GM12878 (cell line): ENCODE measurements at regions not wholly inside any gene's neighbourhood (a gene's known extent, or its start where the extent isn't known, plus 50 kb on each side); places are given as distances from the start of the nearest gene placed in this dataset.

Experiments
- ATAC-seq: fragments of 200-7000 bp; cut with Tn5 transposase; 3 replicates; pipeline ENCODE4 v1.9.1; 2020; ENCODE audit warnings: mild to moderate bottlenecking, moderate library complexity
- BruUV-seq: library from RNA; stranded (reverse); fragments of 400-500 nt; replicated peaks from 2 replicates; lab custom pipeline; 2021; lab: Mats Ljungman, UMichigan
- CTCF ChIA-PET: fragments of 300-600 bp; sonication (Branson Sonifier 250); formaldehyde crosslinking; extraction: SDS; loops from one replicate; lab custom pipeline; 2021; ENCODE audit warnings: inconsistent platforms; lab: Yijun Ruan, JAX
- POLR2A ChIA-PET: fragments of 350-600 bp; formaldehyde crosslinking; extraction: SDS; loops from one replicate; lab custom pipeline; 2021; ENCODE audit warnings: inconsistent platforms; lab: Charles Lee
- RAD21 ChIA-PET: fragments of 300-600 bp; sonication (Branson Sonifier 250); formaldehyde crosslinking; loops from one replicate; lab custom pipeline; 2023; ENCODE audit warnings: antibody characterized with exemption; ENCODE audit not compliant: unreplicated experiment; lab: Charles Lee
- SMC1A ChIA-PET: fragments of 300-600 bp; sonication (Branson Sonifier 250); formaldehyde crosslinking; loops from one replicate; lab custom pipeline; 2023; ENCODE audit not compliant: unreplicated experiment, uncharacterized antibody; lab: Charles Lee
- DNase-seq: peaks from one replicate; pipeline ENCODE4 v3.0.0-alpha.2; 2011; ENCODE audit warnings: low read depth, low spot score
- FAIRE-seq: peaks from 3 replicates; lab custom pipeline; 2011; peaks lifted over from hg19 to GRCh38; lab: Jason Lieb, UNC
- H2AFZ ChIP-seq: 2 replicates; pipeline ENCODE4 v1.6.0; 2011; ENCODE audit warnings: low read depth, low read length, control low read depth; ENCODE audit not compliant: control insufficient read depth
- H3K27ac ChIP-seq: 2 replicates; pipeline ENCODE4 v1.5.1; 2011; ENCODE audit warnings: control low read depth; ENCODE audit not compliant: control insufficient read depth, insufficient read depth
- H3K27me3 ChIP-seq, 2 experiments: replicated peaks in 1 of 2; 2 replicates each; pipeline versions ENCODE4 v1.6.0 to v1.6.1; 2011; ENCODE audit warnings: low read length in 1 of 2; ENCODE audit not compliant: control insufficient read depth in 2 of 2, insufficient read depth in 2 of 2
- H3K36me3 ChIP-seq, 2 experiments: 2 replicates each; pipeline ENCODE4 v1.5.1; 2011; ENCODE audit warnings: low read length in 1 of 2; ENCODE audit not compliant: control insufficient read depth in 2 of 2, insufficient read depth in 2 of 2
- H3K4me1 ChIP-seq: 2 replicates; pipeline ENCODE4 v1.6.1; 2011; ENCODE audit warnings: mild to moderate bottlenecking, low read length, moderate library complexity, mixed read lengths; ENCODE audit not compliant: control insufficient read depth, insufficient read depth
- H3K4me2 ChIP-seq: 2 replicates; pipeline ENCODE4 v1.6.0; 2011; ENCODE audit warnings: control low read depth; ENCODE audit not compliant: control insufficient read depth, insufficient read depth
- H3K4me3 ChIP-seq: fragments of 200-600 bp; sonication (generic); 2 replicates; pipeline ENCODE4 v1.5.1; 2016
- H3K79me2 ChIP-seq: 2 replicates; pipeline ENCODE4 v1.6.0; 2011; ENCODE audit warnings: low read length; ENCODE audit not compliant: control insufficient read depth, insufficient read depth
- H3K9ac ChIP-seq: 2 replicates; pipeline ENCODE4 v1.8.0; 2011; ENCODE audit warnings: low read length, control low read depth, mixed read lengths; ENCODE audit not compliant: control insufficient read depth, insufficient read depth
- H3K9me3 ChIP-seq: replicated peaks from 3 replicates; pipeline ENCODE4 v1.5.1; 2011; ENCODE audit warnings: mild to moderate bottlenecking, low read length; ENCODE audit not compliant: control insufficient read depth, insufficient read depth
- H4K20me1 ChIP-seq: 2 replicates; pipeline ENCODE4 v1.6.0; 2011; ENCODE audit not compliant: control insufficient read depth, insufficient read depth
- CBFB ChIP-seq: IDR thresholded peaks from 2 replicates; pipeline ENCODE4 v1.6.1; 2016; ENCODE audit warnings: antibody characterized with exemption, low read depth
- GATAD2B ChIP-seq: fragments of 450-650 bp; conservative IDR thresholded peaks from 2 replicates; pipeline ENCODE4 v1.6.1; 2017; ENCODE audit warnings: low read depth, mild to moderate bottlenecking, moderate library complexity
- JUNB ChIP-seq: IDR thresholded peaks from 2 replicates; pipeline ENCODE4 v1.6.1; 2016; ENCODE audit warnings: antibody characterized with exemption, mild to moderate bottlenecking
- MXI1 ChIP-seq: fragments of 150-350 bp; IDR thresholded peaks from 2 replicates; pipeline ENCODE4 v1.6.1; 2011; ENCODE audit warnings: low read depth, mild to moderate bottlenecking, inconsistent platforms, low read length, improper control_type of control experiment
- PAX5 ChIP-seq: IDR thresholded peaks from 2 replicates; pipeline ENCODE4 v1.6.1; 2011; ENCODE audit warnings: low read depth, low read length, borderline replicate concordance
- SMAD5 ChIP-seq: IDR thresholded peaks from 2 replicates; pipeline ENCODE4 v1.6.1; 2016; ENCODE audit warnings: antibody characterized with exemption, low read depth
- TARDBP ChIP-seq: IDR thresholded peaks from 2 replicates; pipeline ENCODE4 v1.6.1; 2016; ENCODE audit warnings: borderline replicate concordance
- TBL1XR1 ChIP-seq: IDR thresholded peaks from 2 replicates; pipeline ENCODE4 v1.6.1; 2012; ENCODE audit warnings: low read depth, low read length, improper control_type of control experiment
- ZBED1 ChIP-seq: IDR thresholded peaks from 2 replicates; pipeline ENCODE4 v1.6.1; 2016; ENCODE audit warnings: borderline replicate concordance
- ZNF274 ChIP-seq: IDR thresholded peaks from one replicate; pipeline ENCODE4 v1.8.0; 2011; ENCODE audit not compliant: insufficient read length, insufficient read depth
- WGBS: methylation state at CpG from one replicate; pipeline ENCODE4 v1.1.6; 2016; ENCODE audit warnings: low lambda C conversion rate; ENCODE audit not compliant: insufficient replicate concordance, insufficient coverage; ENCODE audit errors: missing lambda C conversion rate; 5-methylcytosine and 5-hydroxymethylcytosine counted together
- in situ Hi-C: fragments of 300-500 bp; cut with MboI; formaldehyde crosslinking; loops from 9 replicates; pipeline ENCODE4 v1.14.3; 2018; ENCODE audit warnings: mixed read lengths
- intact Hi-C: fragments of 100-400 bp; cut with micrococcal nuclease; formaldehyde crosslinking; loops from one replicate; pipeline ENCODE4 v1.14.2; 2022; ENCODE audit not compliant: unreplicated experiment
- TF ChIP-seq, protein P1 (sequence below): fragments of 450-650 bp; IDR thresholded peaks from 2 replicates; pipeline ENCODE4 v1.6.1; 2018; ENCODE audit warnings: mild to moderate bottlenecking, low read depth, moderate library complexity; ENCODE audit not compliant: partially characterized antibody
- TF ChIP-seq, protein P2 (sequence below): IDR thresholded peaks from 2 replicates; pipeline ENCODE4 v1.6.1; 2012; ENCODE audit warnings: low read depth, low read length, improper control_type of control experiment
- TF ChIP-seq, protein P3 (sequence below): fragments of 450-650 bp; formaldehyde crosslinking; IDR thresholded peaks from 2 replicates; pipeline ENCODE4 v1.5.0; 2022; ENCODE audit warnings: mild to moderate bottlenecking, missing genetic modification characterization
- TF ChIP-seq, protein P4 (sequence below): fragments of 450-650 bp; IDR thresholded peaks from 2 replicates; pipeline ENCODE4 v1.6.1; 2014; ENCODE audit warnings: mild to moderate bottlenecking
- TF ChIP-seq, protein P5 (sequence below), 3 experiments: IDR thresholded peaks in 2 of 3; conservative IDR thresholded peaks in 1 of 3; 2 replicates each; pipeline ENCODE4 v1.5.1; 2011; ENCODE audit warnings: low read depth in 3 of 3, low read length in 3 of 3, mild to moderate bottlenecking in 3 of 3, control low read depth in 2 of 3, moderate library complexity in 2 of 3, inconsistent platforms in 1 of 3, mixed read lengths in 1 of 3; ENCODE audit not compliant: control insufficient read depth in 2 of 3, insufficient read depth in 1 of 3; ENCODE audit errors: extremely low read depth in 1 of 3

DNA sequence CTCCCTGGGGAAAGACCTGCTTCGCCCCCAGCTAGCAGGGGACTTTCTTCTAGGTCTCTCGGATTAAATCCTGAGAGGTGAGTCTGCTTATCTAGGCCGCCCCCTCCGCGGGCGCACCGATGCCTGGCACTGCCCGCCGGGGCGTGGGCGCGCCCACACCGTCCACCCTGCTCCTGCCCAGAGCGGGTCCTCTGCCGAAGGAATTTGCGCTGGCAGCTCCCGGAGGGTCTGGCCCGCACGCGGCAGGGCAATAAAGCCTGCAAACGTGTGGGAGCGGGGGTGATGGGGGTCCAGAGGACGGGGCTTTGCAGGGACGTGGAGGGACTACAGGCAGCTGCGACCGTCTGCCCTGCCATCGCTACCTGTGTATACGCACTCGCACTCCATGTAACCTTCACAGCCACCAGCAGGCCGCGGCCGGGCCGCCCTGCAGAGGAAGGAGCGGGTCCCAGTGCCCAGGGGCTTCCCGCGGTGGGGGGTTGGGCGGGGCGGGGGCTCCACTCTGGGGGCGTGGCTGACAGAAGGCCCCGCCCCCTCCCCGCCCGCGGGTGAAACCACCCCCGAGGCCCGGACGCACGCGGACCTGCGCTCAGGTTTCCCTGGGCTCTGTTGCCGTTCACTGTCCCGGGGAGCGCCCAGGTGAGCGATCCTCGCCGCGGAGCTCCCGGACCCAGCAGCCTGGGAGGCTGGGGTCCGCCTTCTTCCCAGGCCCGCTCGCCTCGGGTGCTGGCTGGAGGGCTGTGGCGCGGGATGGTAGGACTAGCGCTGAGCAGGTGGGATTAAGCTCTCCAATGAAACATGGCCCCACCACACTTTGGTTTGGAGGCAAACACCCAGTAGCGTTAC, 174.5 kb upstream of the HS6ST1 start:
- H3K4me2 ChIP-seq: no peak overlapping the region
- H3K79me2 ChIP-seq: no peaks in the 10 kb centered on the region
- H3K4me3 ChIP-seq: no peak overlapping the region
- intact Hi-C loops: no loop called here
- SMC1A ChIA-PET: no interaction called here
- H3K27ac ChIP-seq: no peak overlapping the region
- in situ Hi-C loops: no loop called here
- 77% methylated on average over 49 of the region's 65 CpGs for WGBS
- H3K27me3 ChIP-seq: peaks cover 0 to 3% of the 10 kb centered on the region in 2 experiments; a peak in 1 of 4 replicates
- DNase-seq (no peak), ATAC-seq (no peak), FAIRE-seq (no peak)
- no peak overlapping the region for H3K9ac ChIP-seq
- H3K4me1 ChIP-seq: no peaks in the 10 kb centered on the region
- H2AFZ ChIP-seq: no peak overlapping the region
- CTCF ChIA-PET: no interaction called here
- RAD21 ChIA-PET: no interaction called here
- H3K9me3 ChIP-seq: no peaks in the 10 kb centered on the region
- no peaks in the 10 kb centered on the region for H4K20me1 ChIP-seq
- BruUV-seq: no TSS peak
- H3K36me3 ChIP-seq: no peaks in the 10 kb centered on the region
- POLR2A ChIA-PET: no interaction called here
- TF ChIP-seq JUNB (no peak), TARDBP (no peak), SMAD5 (no peak), ZBED1 (no peak), CBFB (no peak), MXI1 (no peak), ZNF274 (no peak), GATAD2B (no peak), PAX5 (no peak), TBL1XR1 (no peak)
- TF ChIP-seq, protein P1, sequence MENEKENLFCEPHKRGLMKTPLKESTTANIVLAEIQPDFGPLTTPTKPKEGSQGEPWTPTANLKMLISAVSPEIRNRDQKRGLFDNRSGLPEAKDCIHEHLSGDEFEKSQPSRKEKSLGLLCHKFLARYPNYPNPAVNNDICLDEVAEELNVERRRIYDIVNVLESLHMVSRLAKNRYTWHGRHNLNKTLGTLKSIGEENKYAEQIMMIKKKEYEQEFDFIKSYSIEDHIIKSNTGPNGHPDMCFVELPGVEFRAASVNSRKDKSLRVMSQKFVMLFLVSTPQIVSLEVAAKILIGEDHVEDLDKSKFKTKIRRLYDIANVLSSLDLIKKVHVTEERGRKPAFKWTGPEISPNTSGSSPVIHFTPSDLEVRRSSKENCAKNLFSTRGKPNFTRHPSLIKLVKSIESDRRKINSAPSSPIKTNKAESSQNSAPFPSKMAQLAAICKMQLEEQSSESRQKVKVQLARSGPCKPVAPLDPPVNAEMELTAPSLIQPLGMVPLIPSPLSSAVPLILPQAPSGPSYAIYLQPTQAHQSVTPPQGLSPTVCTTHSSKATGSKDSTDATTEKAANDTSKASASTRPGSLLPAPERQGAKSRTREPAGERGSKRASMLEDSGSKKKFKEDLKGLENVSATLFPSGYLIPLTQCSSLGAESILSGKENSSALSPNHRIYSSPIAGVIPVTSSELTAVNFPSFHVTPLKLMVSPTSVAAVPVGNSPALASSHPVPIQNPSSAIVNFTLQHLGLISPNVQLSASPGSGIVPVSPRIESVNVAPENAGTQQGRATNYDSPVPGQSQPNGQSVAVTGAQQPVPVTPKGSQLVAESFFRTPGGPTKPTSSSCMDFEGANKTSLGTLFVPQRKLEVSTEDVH: no peak
- TF ChIP-seq, protein P2, sequence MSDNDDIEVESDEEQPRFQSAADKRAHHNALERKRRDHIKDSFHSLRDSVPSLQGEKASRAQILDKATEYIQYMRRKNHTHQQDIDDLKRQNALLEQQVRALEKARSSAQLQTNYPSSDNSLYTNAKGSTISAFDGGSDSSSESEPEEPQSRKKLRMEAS: no peak
- TF ChIP-seq, protein P3, sequence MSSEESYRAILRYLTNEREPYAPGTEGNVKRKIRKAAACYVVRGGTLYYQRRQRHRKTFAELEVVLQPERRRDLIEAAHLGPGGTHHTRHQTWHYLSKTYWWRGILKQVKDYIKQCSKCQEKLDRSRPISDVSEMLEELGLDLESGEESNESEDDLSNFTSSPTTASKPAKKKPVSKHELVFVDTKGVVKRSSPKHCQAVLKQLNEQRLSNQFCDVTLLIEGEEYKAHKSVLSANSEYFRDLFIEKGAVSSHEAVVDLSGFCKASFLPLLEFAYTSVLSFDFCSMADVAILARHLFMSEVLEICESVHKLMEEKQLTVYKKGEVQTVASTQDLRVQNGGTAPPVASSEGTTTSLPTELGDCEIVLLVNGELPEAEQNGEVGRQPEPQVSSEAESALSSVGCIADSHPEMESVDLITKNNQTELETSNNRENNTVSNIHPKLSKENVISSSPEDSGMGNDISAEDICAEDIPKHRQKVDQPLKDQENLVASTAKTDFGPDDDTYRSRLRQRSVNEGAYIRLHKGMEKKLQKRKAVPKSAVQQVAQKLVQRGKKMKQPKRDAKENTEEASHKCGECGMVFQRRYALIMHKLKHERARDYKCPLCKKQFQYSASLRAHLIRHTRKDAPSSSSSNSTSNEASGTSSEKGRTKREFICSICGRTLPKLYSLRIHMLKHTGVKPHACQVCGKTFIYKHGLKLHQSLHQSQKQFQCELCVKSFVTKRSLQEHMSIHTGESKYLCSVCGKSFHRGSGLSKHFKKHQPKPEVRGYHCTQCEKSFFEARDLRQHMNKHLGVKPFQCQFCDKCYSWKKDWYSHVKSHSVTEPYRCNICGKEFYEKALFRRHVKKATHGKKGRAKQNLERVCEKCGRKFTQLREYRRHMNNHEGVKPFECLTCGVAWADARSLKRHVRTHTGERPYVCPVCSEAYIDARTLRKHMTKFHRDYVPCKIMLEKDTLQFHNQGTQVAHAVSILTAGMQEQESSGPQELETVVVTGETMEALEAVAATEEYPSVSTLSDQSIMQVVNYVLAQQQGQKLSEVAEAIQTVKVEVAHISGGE (CRISPR knock-in tag): no peak
- TF ChIP-seq, protein P4, sequence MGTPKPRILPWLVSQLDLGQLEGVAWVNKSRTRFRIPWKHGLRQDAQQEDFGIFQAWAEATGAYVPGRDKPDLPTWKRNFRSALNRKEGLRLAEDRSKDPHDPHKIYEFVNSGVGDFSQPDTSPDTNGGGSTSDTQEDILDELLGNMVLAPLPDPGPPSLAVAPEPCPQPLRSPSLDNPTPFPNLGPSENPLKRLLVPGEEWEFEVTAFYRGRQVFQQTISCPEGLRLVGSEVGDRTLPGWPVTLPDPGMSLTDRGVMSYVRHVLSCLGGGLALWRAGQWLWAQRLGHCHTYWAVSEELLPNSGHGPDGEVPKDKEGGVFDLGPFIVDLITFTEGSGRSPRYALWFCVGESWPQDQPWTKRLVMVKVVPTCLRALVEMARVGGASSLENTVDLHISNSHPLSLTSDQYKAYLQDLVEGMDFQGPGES: no peak
- TF ChIP-seq, protein P5, sequence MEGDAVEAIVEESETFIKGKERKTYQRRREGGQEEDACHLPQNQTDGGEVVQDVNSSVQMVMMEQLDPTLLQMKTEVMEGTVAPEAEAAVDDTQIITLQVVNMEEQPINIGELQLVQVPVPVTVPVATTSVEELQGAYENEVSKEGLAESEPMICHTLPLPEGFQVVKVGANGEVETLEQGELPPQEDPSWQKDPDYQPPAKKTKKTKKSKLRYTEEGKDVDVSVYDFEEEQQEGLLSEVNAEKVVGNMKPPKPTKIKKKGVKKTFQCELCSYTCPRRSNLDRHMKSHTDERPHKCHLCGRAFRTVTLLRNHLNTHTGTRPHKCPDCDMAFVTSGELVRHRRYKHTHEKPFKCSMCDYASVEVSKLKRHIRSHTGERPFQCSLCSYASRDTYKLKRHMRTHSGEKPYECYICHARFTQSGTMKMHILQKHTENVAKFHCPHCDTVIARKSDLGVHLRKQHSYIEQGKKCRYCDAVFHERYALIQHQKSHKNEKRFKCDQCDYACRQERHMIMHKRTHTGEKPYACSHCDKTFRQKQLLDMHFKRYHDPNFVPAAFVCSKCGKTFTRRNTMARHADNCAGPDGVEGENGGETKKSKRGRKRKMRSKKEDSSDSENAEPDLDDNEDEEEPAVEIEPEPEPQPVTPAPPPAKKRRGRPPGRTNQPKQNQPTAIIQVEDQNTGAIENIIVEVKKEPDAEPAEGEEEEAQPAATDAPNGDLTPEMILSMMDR (IDR thresholded peaks at IDR 0.05 in 2 of 3, conservative IDR thresholded peaks at IDR 0.05 in 1 of 3; ENCODE audit: control insufficient read depth in 2 of 3, extremely low read depth in 1 of 3, insufficient read depth in 1 of 3, low read depth in 3 of 3, low read length in 3 of 3): no peak
